ENCODE measurements at regions not wholly inside any gene's neighbourhood (a gene's known extent, or its start where the extent isn't known, plus 50 kb on each side); places are given as distances from the start of the nearest gene placed in this dataset.

GRCh38 chr3:74516019-74516418 lies 98.4 kb downstream of the CNTN3 start:
- in situ Hi-C loops (cut with HindIII; ENCODE audit: low pct_ligation_motif_present, low pct_unique_long_range_greater_than_20kb, low sequenced_read_pairs), result no loop called here
- no peak for DNase-seq

GRCh38 chr3:74515451-74515850 lies 99.0 kb downstream of the CNTN3 start:
- in situ Hi-C loops (cut with HindIII; ENCODE audit: low pct_ligation_motif_present, low pct_unique_long_range_greater_than_20kb, low sequenced_read_pairs), result no loop called here
- no peak for DNase-seq

- no peak for DNase-seq
- in situ Hi-C loops (cut with HindIII; ENCODE audit: low pct_ligation_motif_present, low pct_unique_long_range_greater_than_20kb, low sequenced_read_pairs), result no loop called here
Measured at GRCh38 chr3:74511078-74511477, 103.4 kb downstream of the CNTN3 start.

- in situ Hi-C loops (cut with HindIII; ENCODE audit: low pct_ligation_motif_present, low pct_unique_long_range_greater_than_20kb, low sequenced_read_pairs), result no loop called here
- DNase-seq, result no peak
Measured at GRCh38 chr3:74510261-74510818, 104.1 kb downstream of the CNTN3 start.

GRCh38 chr3:74507691-74508090 lies 106.8 kb downstream of the CNTN3 start:
- in situ Hi-C loops (cut with HindIII; ENCODE audit: low pct_ligation_motif_present, low pct_unique_long_range_greater_than_20kb, low sequenced_read_pairs), result no loop called here
- no peak for DNase-seq

GRCh38 chr3:74506246-74506645 lies 108.2 kb downstream of the CNTN3 start:
- in situ Hi-C loops (cut with HindIII; ENCODE audit: low pct_ligation_motif_present, low pct_unique_long_range_greater_than_20kb, low sequenced_read_pairs), result no loop called here
- DNase-seq, result no peak

GRCh38 chr3:74501007-74501406 lies 113.5 kb downstream of the CNTN3 start:
- DNase-seq, result no peak
- in situ Hi-C loops (cut with HindIII; ENCODE audit: low pct_ligation_motif_present, low pct_unique_long_range_greater_than_20kb, low sequenced_read_pairs), result no loop called here

- DNase-seq, result no peak
- in situ Hi-C loops (cut with HindIII; ENCODE audit: low pct_ligation_motif_present, low pct_unique_long_range_greater_than_20kb, low sequenced_read_pairs), result no loop called here
Measured at GRCh38 chr3:74500257-74500656, 114.2 kb downstream of the CNTN3 start.

GRCh38 chr3:74491874-74492273 lies 122.6 kb downstream of the CNTN3 start:
- no peak for DNase-seq
- in situ Hi-C loops (cut with HindIII; ENCODE audit: low pct_ligation_motif_present, low pct_unique_long_range_greater_than_20kb, low sequenced_read_pairs), result no loop called here

- in situ Hi-C loops (cut with HindIII; ENCODE audit: low pct_ligation_motif_present, low pct_unique_long_range_greater_than_20kb, low sequenced_read_pairs), result no loop called here
- DNase-seq, result no peak
Measured at GRCh38 chr3:74489050-74489792, 125.2 kb downstream of the CNTN3 start.

GRCh38 chr3:74479915-74480314 lies 134.5 kb downstream of the CNTN3 start:
- in situ Hi-C loops (cut with HindIII; ENCODE audit: low pct_ligation_motif_present, low pct_unique_long_range_greater_than_20kb, low sequenced_read_pairs), result no loop called here
- no peak for DNase-seq

GRCh38 chr3:74470313-74470712 lies 144.1 kb downstream of the CNTN3 start:
- in situ Hi-C loops (cut with HindIII; ENCODE audit: low pct_ligation_motif_present, low pct_unique_long_range_greater_than_20kb, low sequenced_read_pairs), result no loop called here

GRCh38 chr3:74469713-74470112 lies 144.7 kb downstream of the CNTN3 start:
- no peak for DNase-seq
- in situ Hi-C loops (cut with HindIII; ENCODE audit: low pct_ligation_motif_present, low pct_unique_long_range_greater_than_20kb, low sequenced_read_pairs), result no loop called here

More at GRCh38 chr3:74470313-74470712, 144.1 kb downstream of the CNTN3 start:
- DNase-seq, result no peak

- no peak for DNase-seq
- in situ Hi-C loops (cut with HindIII; ENCODE audit: low pct_ligation_motif_present, low pct_unique_long_range_greater_than_20kb, low sequenced_read_pairs), result no loop called here
Measured at GRCh38 chr3:74469151-74469550, 145.3 kb downstream of the CNTN3 start.

GRCh38 chr3:74465715-74466410 lies 148.6 kb downstream of the CNTN3 start:
- no peak for DNase-seq
- in situ Hi-C loops (cut with HindIII; ENCODE audit: low pct_ligation_motif_present, low pct_unique_long_range_greater_than_20kb, low sequenced_read_pairs), result no loop called here

- in situ Hi-C loops (cut with HindIII; ENCODE audit: low pct_ligation_motif_present, low pct_unique_long_range_greater_than_20kb, low sequenced_read_pairs), result no loop called here
- no peak for DNase-seq
Measured at GRCh38 chr3:74463515-74463914, 150.9 kb downstream of the CNTN3 start.

- no peak for DNase-seq
- in situ Hi-C loops (cut with HindIII; ENCODE audit: low pct_ligation_motif_present, low pct_unique_long_range_greater_than_20kb, low sequenced_read_pairs), result no loop called here
Measured at GRCh38 chr3:74456166-74456565, 158.3 kb downstream of the CNTN3 start.

GRCh38 chr3:74447221-74447620 lies 167.2 kb downstream of the CNTN3 start:
- in situ Hi-C loops (cut with HindIII; ENCODE audit: low pct_ligation_motif_present, low pct_unique_long_range_greater_than_20kb, low sequenced_read_pairs), result no loop called here
- DNase-seq, result no peak

GRCh38 chr3:74445541-74445940 lies 168.9 kb downstream of the CNTN3 start:
- in situ Hi-C loops (cut with HindIII; ENCODE audit: low pct_ligation_motif_present, low pct_unique_long_range_greater_than_20kb, low sequenced_read_pairs), result no loop called here
- DNase-seq, result no peak

GRCh38 chr3:74443102-74443501 lies 171.4 kb downstream of the CNTN3 start:
- no peak for DNase-seq
- in situ Hi-C loops (cut with HindIII; ENCODE audit: low pct_ligation_motif_present, low pct_unique_long_range_greater_than_20kb, low sequenced_read_pairs), result no loop called here
